ENCODE measurements at regions not wholly inside any gene's neighbourhood (a gene's known extent, or its start where the extent isn't known, plus 50 kb on each side); places are given as distances from the start of the nearest gene placed in this dataset.

DNA sequence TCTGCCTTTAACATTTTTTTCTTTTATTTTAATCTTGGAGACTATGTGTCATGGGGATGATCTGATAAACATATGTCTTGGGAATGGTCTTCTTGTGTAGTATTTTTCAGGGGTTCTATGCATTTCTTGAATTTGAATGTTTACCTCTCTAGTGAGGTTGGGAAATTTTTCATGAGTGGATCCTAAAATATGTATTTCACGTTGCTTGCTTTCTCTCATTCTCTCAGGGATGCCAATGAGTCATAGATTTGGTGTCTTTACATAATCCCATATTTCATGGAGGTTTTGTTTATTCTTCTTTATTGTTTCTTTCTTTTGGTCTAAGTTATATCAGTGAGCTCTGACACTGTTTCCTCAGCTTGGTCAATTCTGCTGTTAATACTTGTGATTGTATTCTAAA, 1237.2 kb downstream of the PLA2G4A start:
- TF ChIP-seq POLR2A (IDR thresholded peaks at IDR 0.05): no peak
- TF ChIP-seq, protein P1, sequence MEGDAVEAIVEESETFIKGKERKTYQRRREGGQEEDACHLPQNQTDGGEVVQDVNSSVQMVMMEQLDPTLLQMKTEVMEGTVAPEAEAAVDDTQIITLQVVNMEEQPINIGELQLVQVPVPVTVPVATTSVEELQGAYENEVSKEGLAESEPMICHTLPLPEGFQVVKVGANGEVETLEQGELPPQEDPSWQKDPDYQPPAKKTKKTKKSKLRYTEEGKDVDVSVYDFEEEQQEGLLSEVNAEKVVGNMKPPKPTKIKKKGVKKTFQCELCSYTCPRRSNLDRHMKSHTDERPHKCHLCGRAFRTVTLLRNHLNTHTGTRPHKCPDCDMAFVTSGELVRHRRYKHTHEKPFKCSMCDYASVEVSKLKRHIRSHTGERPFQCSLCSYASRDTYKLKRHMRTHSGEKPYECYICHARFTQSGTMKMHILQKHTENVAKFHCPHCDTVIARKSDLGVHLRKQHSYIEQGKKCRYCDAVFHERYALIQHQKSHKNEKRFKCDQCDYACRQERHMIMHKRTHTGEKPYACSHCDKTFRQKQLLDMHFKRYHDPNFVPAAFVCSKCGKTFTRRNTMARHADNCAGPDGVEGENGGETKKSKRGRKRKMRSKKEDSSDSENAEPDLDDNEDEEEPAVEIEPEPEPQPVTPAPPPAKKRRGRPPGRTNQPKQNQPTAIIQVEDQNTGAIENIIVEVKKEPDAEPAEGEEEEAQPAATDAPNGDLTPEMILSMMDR (IDR thresholded peaks at IDR 0.05): no peak
- DNase-seq (no peak), ATAC-seq (no peak)
- Histone ChIP-seq H3K9me3 (no peaks in the 10 kb centered on the region), H3K4me3 (no peak overlapping the region), H3K27ac (no peak overlapping the region), H3K36me3 (no peaks in the 10 kb centered on the region), H3K4me1 (no peaks in the 10 kb centered on the region), H3K27me3 (no peaks in the 10 kb centered on the region)
- WGBS (ENCODE audit: insufficient coverage, low coverage, low lambda C conversion rate, missing lambda C conversion rate): 47% methylated on average over 1 of the region's 1 CpG
- intact Hi-C loops (cut with DNase I): no loop called here

DNA sequence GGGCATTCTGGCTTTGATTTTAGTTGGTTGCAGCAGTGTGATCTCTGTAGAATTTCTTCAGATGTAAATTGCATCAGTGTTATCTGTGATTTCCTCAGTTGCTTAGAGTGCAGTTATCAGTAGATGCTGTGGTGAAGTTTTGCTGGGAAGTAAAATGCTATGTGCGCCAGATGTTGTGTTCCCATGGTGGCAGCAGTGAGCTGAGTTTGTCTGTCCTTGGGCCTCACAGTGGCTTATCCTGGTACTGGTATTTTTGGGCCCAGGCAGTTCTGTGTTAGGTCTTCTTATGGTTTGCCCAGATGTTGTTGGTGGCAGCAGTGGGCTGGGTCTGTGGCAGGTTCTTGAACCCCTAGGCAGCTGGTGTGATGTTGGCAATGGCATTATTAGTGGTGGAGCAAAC, 1242.1 kb downstream of the PLA2G4A start:
- intact Hi-C loops (cut with DNase I): no loop called here
- Histone ChIP-seq H3K9me3 (no peaks in the 10 kb centered on the region), H3K27ac (no peak overlapping the region), H3K4me1 (no peaks in the 10 kb centered on the region), H3K36me3 (no peaks in the 10 kb centered on the region), H3K27me3 (no peaks in the 10 kb centered on the region), H3K4me3 (no peak overlapping the region)
- WGBS (ENCODE audit: insufficient coverage, low coverage, low lambda C conversion rate, missing lambda C conversion rate): 17% methylated on average over 1 of the region's 1 CpG
- ATAC-seq (no peak), DNase-seq (no peak)
- TF ChIP-seq, protein P1 (IDR thresholded peaks at IDR 0.05): no peak
- no peak for TF ChIP-seq POLR2A (IDR thresholded peaks at IDR 0.05)

DNA sequence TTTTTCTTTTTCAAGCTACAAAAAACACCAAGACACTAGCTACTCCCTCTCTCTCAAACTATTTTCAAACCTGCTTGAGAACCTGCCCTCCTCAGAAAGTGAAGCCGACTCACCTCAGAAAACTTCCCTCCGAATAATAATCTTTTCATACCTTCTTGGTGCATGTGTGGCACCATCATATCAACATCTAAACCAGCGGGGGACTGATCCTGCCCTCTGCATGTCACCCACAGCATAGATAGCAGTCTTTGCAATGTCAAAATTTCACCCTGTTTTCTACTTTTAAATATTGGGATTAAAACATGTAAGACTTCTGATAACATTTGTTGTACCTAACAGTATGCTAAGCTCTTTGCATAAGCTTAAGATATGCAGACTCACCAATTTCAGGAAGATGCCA, 1260.3 kb downstream of the PLA2G4A start:
- intact Hi-C loops (cut with DNase I): no loop called here
- Histone ChIP-seq H3K9me3 (no peaks in the 10 kb centered on the region), H3K4me3 (no peak overlapping the region), H3K27me3 (no peaks in the 10 kb centered on the region), H3K36me3 (no peaks in the 10 kb centered on the region), H3K4me1 (no peaks in the 10 kb centered on the region), H3K27ac (no peak overlapping the region)
- ATAC-seq: no peak
- no peak for DNase-seq
- TF ChIP-seq, protein P1 (IDR thresholded peaks at IDR 0.05): no peak
- no peak for TF ChIP-seq POLR2A (IDR thresholded peaks at IDR 0.05)
- WGBS (ENCODE audit: insufficient coverage, low coverage, low lambda C conversion rate, missing lambda C conversion rate): 38% methylated on average over 3 of the region's 3 CpGs

DNA sequence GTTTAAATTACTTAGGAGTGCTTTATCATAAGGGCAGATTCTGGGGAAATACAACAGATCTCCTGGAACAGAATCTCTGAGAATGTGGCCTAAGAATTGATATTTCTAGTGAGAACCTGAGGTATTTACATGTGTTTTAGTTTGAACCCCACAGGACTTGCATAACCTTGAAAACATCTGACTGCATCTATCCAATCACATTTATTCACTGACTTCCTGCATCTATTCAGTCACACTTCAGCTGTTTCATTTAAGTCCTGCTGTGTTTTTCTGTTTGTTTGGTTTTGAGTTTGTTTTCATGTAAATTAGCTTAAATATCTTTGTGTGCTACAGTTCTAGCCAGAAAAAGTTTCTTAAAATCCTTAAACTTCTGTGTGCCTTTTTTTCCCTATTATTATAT, 1260.7 kb downstream of the PLA2G4A start:
- Histone ChIP-seq H3K27me3 (no peaks in the 10 kb centered on the region), H3K27ac (no peak overlapping the region), H3K4me1 (no peaks in the 10 kb centered on the region), H3K36me3 (no peaks in the 10 kb centered on the region), H3K4me3 (no peak overlapping the region), H3K9me3 (no peaks in the 10 kb centered on the region)
- intact Hi-C loops (cut with DNase I): no loop called here
- TF ChIP-seq, protein P1 (IDR thresholded peaks at IDR 0.05): no peak
- no peak for TF ChIP-seq POLR2A (IDR thresholded peaks at IDR 0.05)
- no peak for ATAC-seq
- no peak for DNase-seq

DNA sequence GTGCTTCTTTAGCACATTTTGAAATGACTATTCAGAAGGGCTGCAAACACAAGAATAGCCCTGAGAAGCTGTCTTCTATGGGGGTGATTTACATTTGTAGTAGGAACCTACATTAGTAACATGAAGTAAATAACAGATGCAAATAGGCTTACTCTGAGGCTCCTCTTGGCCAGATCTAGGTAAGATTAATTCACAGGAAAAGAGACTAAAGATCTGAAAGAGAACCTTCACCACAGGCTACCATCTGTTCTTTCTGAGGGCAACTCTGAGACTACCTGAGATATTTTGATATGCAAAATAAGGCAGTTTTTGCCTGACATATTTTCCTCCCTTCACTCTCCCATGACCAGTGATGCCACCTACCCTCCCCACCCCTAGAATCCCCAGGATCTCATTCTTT, 1267.8 kb downstream of the PLA2G4A start:
- intact Hi-C loops (cut with DNase I): no loop called here
- Histone ChIP-seq H3K4me1 (no peaks in the 10 kb centered on the region), H3K27ac (no peak overlapping the region), H3K4me3 (no peak overlapping the region), H3K9me3 (no peaks in the 10 kb centered on the region), H3K27me3 (no peaks in the 10 kb centered on the region), H3K36me3 (no peaks in the 10 kb centered on the region)
- ATAC-seq: no peak
- DNase-seq: no peak
- TF ChIP-seq, protein P1 (IDR thresholded peaks at IDR 0.05): no peak
- TF ChIP-seq POLR2A (IDR thresholded peaks at IDR 0.05): no peak

Measured in right lobe of liver (tissue), 6 donors.